ENCODE measurements at regions not wholly inside any gene's neighbourhood (a gene's known extent, or its start where the extent isn't known, plus 50 kb on each side); places are given as distances from the start of the nearest gene placed in this dataset.

GRCh38 chr1:96473791-96474434 is 247.7 kb upstream of the PTBP2 start:
- TF ChIP-seq EP300 (IDR thresholded peaks at IDR 0.05) (no peak), CTCF (IDR thresholded peaks at IDR 0.05) (no peak), POLR2AphosphoS5 (IDR thresholded peaks at IDR 0.05) (no peak), POLR2A (IDR thresholded peaks at IDR 0.05) (no peak)
- Histone ChIP-seq H3K27me3 (no peaks in the 10 kb centered on the region), H3K36me3 (no peaks in the 10 kb centered on the region), H3K4me3 (no peak overlapping the region), H3K4me1 (no peaks in the 10 kb centered on the region), H3K27ac (no peak overlapping the region), H3K9me3 (no peaks in the 10 kb centered on the region)
- 74 to 86% methylated on average over 9 of the region's 9 CpGs for WGBS, 2 donors
- ATAC-seq (ENCODE audit: low FRiP score in 2 of 2) (no peak), DNase-seq (no peak)

DNA sequence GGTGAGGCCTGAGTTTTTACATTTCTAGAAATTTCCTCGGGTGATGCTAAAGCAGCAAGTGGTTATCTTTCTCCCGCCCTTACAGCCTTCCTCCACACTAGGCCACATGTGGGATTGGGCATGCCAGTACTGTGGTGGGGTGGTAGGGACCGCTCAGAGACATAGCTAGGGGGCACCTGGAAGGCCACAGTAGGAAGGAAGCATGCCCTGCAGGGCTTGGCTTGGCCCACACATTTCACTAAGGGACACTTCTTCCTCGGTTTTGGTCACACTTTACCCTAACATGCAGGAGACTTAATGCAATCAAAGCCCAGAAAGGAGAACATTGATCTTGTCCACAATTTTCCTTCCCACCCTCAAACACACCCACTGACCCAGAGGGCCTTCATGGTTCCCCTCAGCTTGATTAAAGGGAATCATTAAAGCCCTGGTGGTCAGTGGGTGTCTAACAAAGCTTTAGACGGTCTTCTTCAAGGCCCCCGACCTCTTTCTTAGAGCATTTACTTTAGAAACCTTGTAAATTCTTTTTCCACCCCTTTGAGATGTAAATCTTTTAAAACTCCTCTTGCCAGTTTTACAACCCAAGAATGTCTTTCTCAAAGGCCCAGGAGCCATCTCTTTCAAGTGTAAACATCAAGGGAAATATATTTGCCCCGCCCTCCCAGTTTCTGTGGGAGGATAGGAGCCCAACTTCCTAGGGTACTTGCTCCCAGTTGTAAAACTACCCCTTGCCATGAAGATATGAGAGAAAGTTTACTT is 246.4 kb upstream of the PTBP2 start:
- WGBS, 2 donors: 76 to 77% methylated on average over 7 of the region's 7 CpGs
- Histone ChIP-seq H3K36me3 (no peaks in the 10 kb centered on the region), H3K4me1 (no peaks in the 10 kb centered on the region)

GRCh38 chr1:96475903-96476302 is 245.7 kb upstream of the PTBP2 start:
- TF ChIP-seq EP300 (IDR thresholded peaks at IDR 0.05) (no peak), POLR2A (IDR thresholded peaks at IDR 0.05) (no peak), POLR2AphosphoS5 (IDR thresholded peaks at IDR 0.05) (no peak), CTCF (IDR thresholded peaks at IDR 0.05) (no peak)
- H3K36me3 ChIP-seq: no peaks in the 10 kb centered on the region
- no peak overlapping the region for H3K4me3 ChIP-seq

More for the DNA sequence above, 246.4 kb upstream of the PTBP2 start:
- Histone ChIP-seq H3K27ac (no peak overlapping the region), H3K4me3 (no peak overlapping the region), H3K27me3 (no peaks in the 10 kb centered on the region), H3K9me3 (no peaks in the 10 kb centered on the region)
- DNase-seq: no peak
- ATAC-seq (ENCODE audit: low FRiP score in 2 of 2): no peak
- TF ChIP-seq POLR2A (IDR thresholded peaks at IDR 0.05): no peak
- no peak for TF ChIP-seq POLR2AphosphoS5 (IDR thresholded peaks at IDR 0.05)
- TF ChIP-seq CTCF (IDR thresholded peaks at IDR 0.05): no peak
- no peak for TF ChIP-seq EP300 (IDR thresholded peaks at IDR 0.05)

DNA sequence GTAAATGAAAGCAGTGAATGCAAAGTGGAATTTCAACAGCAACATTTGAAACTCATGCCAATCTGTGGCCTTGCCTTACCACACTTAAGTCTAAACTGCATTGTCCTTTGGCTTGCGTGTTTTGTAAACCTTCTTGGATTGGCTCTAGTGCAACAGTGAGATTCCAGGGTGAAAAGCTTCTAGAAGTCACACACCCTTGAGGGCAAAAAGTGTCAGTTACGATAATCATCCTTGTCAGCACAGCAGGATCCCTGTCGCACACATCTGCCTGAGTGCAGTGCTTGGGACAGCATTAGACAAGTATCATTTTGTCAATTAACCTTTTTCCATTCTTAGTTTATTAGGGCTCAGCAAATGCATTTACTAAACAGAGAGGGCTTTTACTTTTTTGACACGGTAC is 243.4 kb upstream of the PTBP2 start:
- Histone ChIP-seq H3K4me1 (no peaks in the 10 kb centered on the region), H3K9me3 (no peaks in the 10 kb centered on the region), H3K27me3 (no peaks in the 10 kb centered on the region), H3K36me3 (no peaks in the 10 kb centered on the region), H3K27ac (no peak overlapping the region), H3K4me3 (no peak overlapping the region)
- WGBS, 2 donors: 64 to 69% methylated on average over 4 of the region's 4 CpGs
- ATAC-seq (ENCODE audit: low FRiP score in 2 of 2) (no peak), DNase-seq (no peak)
- TF ChIP-seq EP300 (IDR thresholded peaks at IDR 0.05): no peak
- TF ChIP-seq POLR2AphosphoS5 (IDR thresholded peaks at IDR 0.05): no peak
- TF ChIP-seq POLR2A (IDR thresholded peaks at IDR 0.05): no peak
- no peak for TF ChIP-seq CTCF (IDR thresholded peaks at IDR 0.05)

More at GRCh38 chr1:96475903-96476302, 245.7 kb upstream of the PTBP2 start:
- H3K27ac ChIP-seq: no peak overlapping the region
- WGBS, 2 donors: 53 to 60% methylated on average over 3 of the region's 3 CpGs
- no peaks in the 10 kb centered on the region for H3K9me3 ChIP-seq
- ATAC-seq (ENCODE audit: low FRiP score in 2 of 2) (no peak), DNase-seq (no peak)
- no peaks in the 10 kb centered on the region for H3K4me1 ChIP-seq
- no peaks in the 10 kb centered on the region for H3K27me3 ChIP-seq

Measured in upper lobe of left lung (tissue), 6 donors.